Stimulated activated naive CD8-positive, alpha-beta T cell treated with anti-CD3 and anti-CD28 coated beads, Interleukin-15, amount 100 ng/mL, for 72 hours (primary cell): ENCODE measurements at regions not wholly inside any gene's neighbourhood (a gene's known extent, or its start where the extent isn't known, plus 50 kb on each side); places are given as distances from the start of the nearest gene placed in this dataset.
A peak's percentile ranks its signal among the peaks of the same experiment; 100 is the strongest.
"Not testable (repeated sequence)": the region's sequence is repeated elsewhere in the genome, so short reads cannot be mapped to it uniquely, and the experiment has no call there.

Experiments
- ATAC-seq: fragments of 150-1000 bp; cut with Tn5 transposase; 2 replicates; pipeline ENCODE4 v1.10.0; 2021; ENCODE audit warnings: mild to moderate bottlenecking, moderate library complexity
- DNase-seq, 2 donors: peaks; one replicate each; pipeline ENCODE4 v3.0.0; 2021 to 2022
- H3K27ac Mint-ChIP-seq, 2 donors: one replicate each; pipeline ENCODE4 v1.8.0; 2022; ENCODE audit warnings: mild to moderate bottlenecking in 2 of 2, mixed read lengths in 2 of 2, moderate library complexity in 2 of 2
- H3K27me3 Mint-ChIP-seq: one replicate; pipeline ENCODE4 v1.8.0; 2022; ENCODE audit warnings: mixed read lengths
- H3K4me1 Mint-ChIP-seq: one replicate; pipeline ENCODE4 v1.8.0; 2022; ENCODE audit warnings: mild to moderate bottlenecking, mixed read lengths
- H3K4me3 Mint-ChIP-seq, 2 donors: one replicate each; pipeline ENCODE4 v1.8.0; 2022; ENCODE audit warnings: mild to moderate bottlenecking in 2 of 2, mixed read lengths in 2 of 2, moderate library complexity in 1 of 2
- H3K9me3 Mint-ChIP-seq, 2 donors: one replicate each; pipeline ENCODE4 v1.8.0; 2022; ENCODE audit warnings: mixed read lengths in 2 of 2

GRCh38 chr13:50735071-50735470 is 108.4 kb downstream of the DLEU7 start:
- no peak overlapping the region for H3K4me3 Mint-ChIP-seq
- H3K9me3 Mint-ChIP-seq = no peaks in the 10 kb centered on the region
- H3K27me3 Mint-ChIP-seq = no peaks in the 10 kb centered on the region
- DNase-seq (no peak), ATAC-seq (no peak)
- H3K27ac Mint-ChIP-seq = no peak overlapping the region
- peaks cover 8% of the 10 kb centered on the region for H3K4me1 Mint-ChIP-seq

- H3K9me3 Mint-ChIP-seq = peaks cover 0 to 4% of the 10 kb centered on the region in 2 donors
- no peak for DNase-seq
- ATAC-seq = no peak
- no peaks in the 10 kb centered on the region for H3K27me3 Mint-ChIP-seq
- peaks cover 6% of the 10 kb centered on the region for H3K4me1 Mint-ChIP-seq
- no peak overlapping the region for H3K27ac Mint-ChIP-seq
- no peak overlapping the region for H3K4me3 Mint-ChIP-seq
These were observed 103.3 kb downstream of the DLEU7 start for GRCh38 chr13:50740052-50740741.

- H3K9me3 Mint-ChIP-seq = peaks cover 0 to 4% of the 10 kb centered on the region in 2 donors
- H3K27me3 Mint-ChIP-seq = no peaks in the 10 kb centered on the region
- DNase-seq = no peak
- no peak for ATAC-seq
- peaks cover 6% of the 10 kb centered on the region for H3K4me1 Mint-ChIP-seq
- H3K4me3 Mint-ChIP-seq = no peak overlapping the region
- H3K27ac Mint-ChIP-seq = no peak overlapping the region
These were observed 101.1 kb downstream of the DLEU7 start for GRCh38 chr13:50742353-50742752.

- H3K27me3 Mint-ChIP-seq = no peaks in the 10 kb centered on the region
- peaks cover 0 to 4% of the 10 kb centered on the region in 2 donors for H3K9me3 Mint-ChIP-seq
- ATAC-seq = no peak
- H3K27ac Mint-ChIP-seq = peak overlapping the region; percentile 0 to 10
- H3K4me1 Mint-ChIP-seq = peaks cover 6% of the 10 kb centered on the region
- DNase-seq = no peak
- H3K4me3 Mint-ChIP-seq = no peak overlapping the region
These were observed 100.5 kb downstream of the DLEU7 start for GRCh38 chr13:50742968-50743367.

- H3K4me1 Mint-ChIP-seq = peaks cover 6% of the 10 kb centered on the region
- DNase-seq (no peak), ATAC-seq (no peak)
- H3K4me3 Mint-ChIP-seq = no peak overlapping the region
- H3K27ac Mint-ChIP-seq = no peak overlapping the region
- no peaks in the 10 kb centered on the region for H3K27me3 Mint-ChIP-seq
- H3K9me3 Mint-ChIP-seq = peaks cover 0 to 4% of the 10 kb centered on the region in 2 donors
These were observed 99.3 kb downstream of the DLEU7 start for GRCh38 chr13:50744116-50744660.

GRCh38 chr13:50745542-50746115 is 97.9 kb downstream of the DLEU7 start:
- no peak overlapping the region for H3K4me3 Mint-ChIP-seq
- peaks cover 0 to 4% of the 10 kb centered on the region in 2 donors for H3K9me3 Mint-ChIP-seq
- peaks cover 6% of the 10 kb centered on the region for H3K4me1 Mint-ChIP-seq
- DNase-seq (no peak), ATAC-seq (no peak)
- H3K27me3 Mint-ChIP-seq = no peaks in the 10 kb centered on the region
- H3K27ac Mint-ChIP-seq = no peak overlapping the region

- no peak for DNase-seq
- peaks cover 3% of the 10 kb centered on the region for H3K4me1 Mint-ChIP-seq
These were observed 95.6 kb downstream of the DLEU7 start for GRCh38 chr13:50747737-50748350.

GRCh38 chr13:50753221-50753620 is 90.3 kb downstream of the DLEU7 start:
- not testable (repeated sequence) for H3K27ac Mint-ChIP-seq, H3K4me3 Mint-ChIP-seq, ATAC-seq, DNase-seq
- Mint-ChIP-seq H3K4me1 (peaks cover 15% of the 10 kb centered on the region), H3K9me3 (peaks cover 0 to 12% of the 10 kb centered on the region in 2 donors), H3K27me3 (peaks cover 13% of the 10 kb centered on the region)

More at GRCh38 chr13:50747737-50748350, 95.6 kb downstream of the DLEU7 start:
- Mint-ChIP-seq H3K4me3 (no peak overlapping the region), H3K9me3 (no peaks in the 10 kb centered on the region), H3K27me3 (no peaks in the 10 kb centered on the region), H3K27ac (no peak overlapping the region)
- ATAC-seq = no peak

GRCh38 chr13:50755862-50756685 is 87.4 kb downstream of the DLEU7 start:
- peaks cover 19% of the 10 kb centered on the region for H3K4me1 Mint-ChIP-seq
- peaks cover 0 to 18% of the 10 kb centered on the region in 2 donors for H3K9me3 Mint-ChIP-seq
- H3K27me3 Mint-ChIP-seq = peaks cover 13% of the 10 kb centered on the region
- not testable (repeated sequence) for DNase-seq, ATAC-seq, H3K4me3 Mint-ChIP-seq
- peak overlapping the region in 1 of 2 donors; percentile 49 for H3K27ac Mint-ChIP-seq

GRCh38 chr13:50757008-50757407 is 86.5 kb downstream of the DLEU7 start:
- Mint-ChIP-seq H3K4me3 (no peak overlapping the region), H3K9me3 (peaks cover 0 to 18% of the 10 kb centered on the region in 2 donors), H3K4me1 (peaks cover 19% of the 10 kb centered on the region), H3K27me3 (peaks cover 13% of the 10 kb centered on the region), H3K27ac (peak overlapping the region in 1 of 2 donors; percentile 37)
- ATAC-seq = no peak
- no peak for DNase-seq

GRCh38 chr13:50758796-50759195 is 84.7 kb downstream of the DLEU7 start:
- ATAC-seq = no peak
- Mint-ChIP-seq H3K27ac (no peak overlapping the region), H3K9me3 (peaks cover 0 to 18% of the 10 kb centered on the region in 2 donors), H3K4me1 (peaks cover 19% of the 10 kb centered on the region), H3K27me3 (peaks cover 13% of the 10 kb centered on the region), H3K4me3 (no peak overlapping the region)
- no peak for DNase-seq

GRCh38 chr13:50760751-50761150 is 82.7 kb downstream of the DLEU7 start:
- peaks cover 5% of the 10 kb centered on the region for H3K27me3 Mint-ChIP-seq
- no peak overlapping the region for H3K27ac Mint-ChIP-seq
- H3K4me1 Mint-ChIP-seq = peaks cover 19% of the 10 kb centered on the region
- ATAC-seq = peak; percentile 31
- no peak overlapping the region for H3K4me3 Mint-ChIP-seq
- peaks cover 0 to 8% of the 10 kb centered on the region in 2 donors for H3K9me3 Mint-ChIP-seq
- DNase-seq = no peak

- Mint-ChIP-seq H3K4me3 (no peak overlapping the region), H3K9me3 (peaks cover 0 to 8% of the 10 kb centered on the region in 2 donors), H3K27me3 (no peaks in the 10 kb centered on the region), H3K4me1 (peaks cover 12% of the 10 kb centered on the region), H3K27ac (no peak overlapping the region)
- DNase-seq (no peak), ATAC-seq (no peak)
These were observed 82.1 kb downstream of the DLEU7 start for GRCh38 chr13:50761406-50761805.

- ATAC-seq (no peak), DNase-seq (no peak)
- no peak overlapping the region for H3K27ac Mint-ChIP-seq
- no peaks in the 10 kb centered on the region for H3K27me3 Mint-ChIP-seq
- peaks cover 5% of the 10 kb centered on the region for H3K4me1 Mint-ChIP-seq
- peaks cover 0 to 7% of the 10 kb centered on the region in 2 donors for H3K9me3 Mint-ChIP-seq
- no peak overlapping the region for H3K4me3 Mint-ChIP-seq
These were observed 80.4 kb downstream of the DLEU7 start for GRCh38 chr13:50762969-50763567.

GRCh38 chr13:50766013-50766412 is 77.5 kb downstream of the DLEU7 start:
- Mint-ChIP-seq H3K9me3 (peaks cover 0 to 6% of the 10 kb centered on the region in 2 donors), H3K27ac (no peak overlapping the region), H3K27me3 (peaks cover under 1% of the 10 kb centered on the region), H3K4me3 (no peak overlapping the region), H3K4me1 (peaks cover 1% of the 10 kb centered on the region)
- DNase-seq (no peak), ATAC-seq (no peak)
